Thyroid gland (tissue), 4 donors: ENCODE measurements at regions not wholly inside any gene's neighbourhood (a gene's known extent, or its start where the extent isn't known, plus 50 kb on each side); places are given as distances from the start of the nearest gene placed in this dataset.

Experiments used
- DNase-seq, 2 donors: peaks; one replicate each; pipeline ENCODE4 v3.0.0-alpha.2; 2019
- H3K27ac ChIP-seq, 3 donors: fragments of 200-600 bp; sonication (generic); 1 replicate in 2 of 3; 2 replicates in 1 of 3; pipeline ENCODE4 v1.5.1; 2016 to 2019; ENCODE audit warnings: mild to moderate bottlenecking in 1 of 3, moderate library complexity in 1 of 3
- H3K27me3 ChIP-seq: fragments of 200-600 bp; sonication (generic); one replicate; pipeline ENCODE4 v1.5.1; 2019
- H3K36me3 ChIP-seq, 2 donors: fragments of 200-600 bp; sonication (generic); one replicate each; pipeline ENCODE4 v1.5.1; 2016 to 2019
- H3K4me1 ChIP-seq, 2 donors: fragments of 200-600 bp; sonication (generic); one replicate each; pipeline ENCODE4 v1.5.1; 2017 to 2019
- H3K4me3 ChIP-seq, 3 donors: fragments of 200-600 bp; sonication (generic); replicated peaks in 1 of 3; 1 replicate in 2 of 3; 2 replicates in 1 of 3; pipeline ENCODE4 v1.5.1; 2016; ENCODE audit warnings: mild to moderate bottlenecking in 1 of 3
- H3K9me3 ChIP-seq: fragments of 200-600 bp; sonication (generic); one replicate; pipeline ENCODE4 v1.5.1; 2017
- POLR2A ChIP-seq, 2 donors: fragments of 450-650 bp; IDR thresholded peaks; one replicate each; pipeline ENCODE4 v1.6.1; 2017; ENCODE audit warnings: antibody characterized with exemption in 2 of 2, mild to moderate bottlenecking in 2 of 2, moderate library complexity in 1 of 2
- WGBS, 2 donors: methylation state at CpG; one replicate each; pipeline ENCODE4 v1.1.5; 2017; 5-methylcytosine and 5-hydroxymethylcytosine counted together
- intact Hi-C: fragments of 100-400 bp; cut with DNase I; formaldehyde crosslinking; loops from one replicate; pipeline ENCODE4 v1.15.1; 2023
- TF ChIP-seq, protein P1 (sequence below), 6 experiments: fragments of 200-600 bp in 3 of 6; fragments of 450-650 bp in 3 of 6; sonication (generic) in 3 of 6; IDR thresholded peaks; one replicate each; pipeline ENCODE4 v1.5.1; 2016 to 2019; ENCODE audit warnings: antibody characterized with exemption in 6 of 6, mild to moderate bottlenecking in 2 of 6, inconsistent platforms in 1 of 6, moderate library complexity in 1 of 6

GRCh38 chr1:233443040-233443760 is 115.7 kb downstream of the MAP3K21 start:
- intact Hi-C loops = loop anchor here (5.0 kb wide), 1 partner anchor 349 kb away; no protein-coding TSS in a partner anchor
- Histone ChIP-seq H3K9me3 (no peaks in the 10 kb centered on the region), H3K36me3 (no peaks in the 10 kb centered on the region), H3K27ac (no peak overlapping the region), H3K27me3 (no peaks in the 10 kb centered on the region), H3K4me3 (no peak overlapping the region), H3K4me1 (no peaks in the 10 kb centered on the region)
- WGBS, 2 donors = 50% methylated on average over 2 of the region's 2 CpGs
- no peak for DNase-seq
- TF ChIP-seq, protein P1, sequence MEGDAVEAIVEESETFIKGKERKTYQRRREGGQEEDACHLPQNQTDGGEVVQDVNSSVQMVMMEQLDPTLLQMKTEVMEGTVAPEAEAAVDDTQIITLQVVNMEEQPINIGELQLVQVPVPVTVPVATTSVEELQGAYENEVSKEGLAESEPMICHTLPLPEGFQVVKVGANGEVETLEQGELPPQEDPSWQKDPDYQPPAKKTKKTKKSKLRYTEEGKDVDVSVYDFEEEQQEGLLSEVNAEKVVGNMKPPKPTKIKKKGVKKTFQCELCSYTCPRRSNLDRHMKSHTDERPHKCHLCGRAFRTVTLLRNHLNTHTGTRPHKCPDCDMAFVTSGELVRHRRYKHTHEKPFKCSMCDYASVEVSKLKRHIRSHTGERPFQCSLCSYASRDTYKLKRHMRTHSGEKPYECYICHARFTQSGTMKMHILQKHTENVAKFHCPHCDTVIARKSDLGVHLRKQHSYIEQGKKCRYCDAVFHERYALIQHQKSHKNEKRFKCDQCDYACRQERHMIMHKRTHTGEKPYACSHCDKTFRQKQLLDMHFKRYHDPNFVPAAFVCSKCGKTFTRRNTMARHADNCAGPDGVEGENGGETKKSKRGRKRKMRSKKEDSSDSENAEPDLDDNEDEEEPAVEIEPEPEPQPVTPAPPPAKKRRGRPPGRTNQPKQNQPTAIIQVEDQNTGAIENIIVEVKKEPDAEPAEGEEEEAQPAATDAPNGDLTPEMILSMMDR (IDR thresholded peaks at IDR 0.05) = no peak
- no peak for TF ChIP-seq POLR2A (IDR thresholded peaks at IDR 0.05)

GRCh38 chr1:233444484-233444883 is 117.0 kb downstream of the MAP3K21 start:
- 87 to 92% methylated on average over 3 of the region's 3 CpGs for WGBS, 2 donors
- no peak for DNase-seq
- H3K4me3 ChIP-seq = no peak overlapping the region
- no peaks in the 10 kb centered on the region for H3K4me1 ChIP-seq
- intact Hi-C loops = loop anchor here (5.0 kb wide), 1 partner anchor 348 kb away; no protein-coding TSS in a partner anchor
- no peak overlapping the region for H3K27ac ChIP-seq
- no peaks in the 10 kb centered on the region for H3K9me3 ChIP-seq
- H3K27me3 ChIP-seq = no peaks in the 10 kb centered on the region
- H3K36me3 ChIP-seq = no peaks in the 10 kb centered on the region
- no peak for TF ChIP-seq POLR2A (IDR thresholded peaks at IDR 0.05)
- TF ChIP-seq, protein P1 (IDR thresholded peaks at IDR 0.05) = no peak

DNA sequence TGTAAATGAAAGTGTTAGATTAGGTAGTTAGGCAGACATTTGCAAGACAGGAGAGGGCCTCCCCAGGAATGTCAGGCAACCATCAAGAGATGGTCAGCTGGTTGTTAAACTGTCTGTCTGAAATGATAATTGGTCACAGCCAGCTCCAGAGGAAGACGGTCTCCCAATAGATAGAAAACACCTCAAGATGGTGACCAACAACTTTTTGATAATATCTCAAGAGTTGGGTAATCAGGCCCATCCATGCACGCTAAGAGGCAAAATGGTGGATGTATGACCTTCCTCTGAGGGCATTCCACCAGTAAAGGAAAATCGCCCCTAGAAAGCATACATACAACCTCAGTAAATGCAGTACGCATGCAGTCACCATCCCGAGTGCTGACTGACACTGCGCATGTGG is 118.2 kb downstream of the MAP3K21 start:
- Histone ChIP-seq H3K36me3 (no peaks in the 10 kb centered on the region), H3K4me1 (no peaks in the 10 kb centered on the region), H3K4me3 (no peak overlapping the region), H3K9me3 (no peaks in the 10 kb centered on the region), H3K27me3 (no peaks in the 10 kb centered on the region), H3K27ac (no peak overlapping the region)
- DNase-seq = no peak
- intact Hi-C loops = no loop called here
- TF ChIP-seq, protein P1 (IDR thresholded peaks at IDR 0.05) = no peak
- TF ChIP-seq POLR2A (IDR thresholded peaks at IDR 0.05) = no peak
- 92 to 96% methylated on average over 6 of the region's 6 CpGs for WGBS, 2 donors

DNA sequence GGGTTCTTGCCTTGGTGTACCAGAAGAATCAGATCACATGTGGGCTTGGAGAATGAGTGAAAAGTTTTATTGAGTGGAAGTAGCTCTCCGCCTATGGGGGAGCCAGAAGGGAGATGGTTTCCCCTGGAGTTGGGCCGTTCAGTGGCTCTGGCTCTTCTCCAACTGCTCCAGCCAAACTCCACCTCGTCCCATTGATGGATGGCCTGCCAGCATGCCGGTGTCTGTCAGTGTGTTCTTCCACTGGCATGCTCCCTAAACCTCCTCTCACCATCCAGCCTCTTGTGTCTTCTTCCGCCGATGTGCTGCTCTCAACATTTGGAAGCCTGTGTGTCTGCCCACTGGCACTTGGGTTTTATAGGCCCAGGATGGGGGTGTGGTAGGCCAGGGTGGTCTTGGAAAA is 119.4 kb downstream of the MAP3K21 start:
- DNase-seq = no peak
- H3K9me3 ChIP-seq = no peaks in the 10 kb centered on the region
- 82 to 83% methylated on average over 6 of the region's 6 CpGs for WGBS, 2 donors
- no peaks in the 10 kb centered on the region for H3K4me1 ChIP-seq
- intact Hi-C loops = no loop called here
- TF ChIP-seq, protein P1 (IDR thresholded peaks at IDR 0.05) = no peak
- TF ChIP-seq POLR2A (IDR thresholded peaks at IDR 0.05) = no peak
- H3K4me3 ChIP-seq = no peak overlapping the region
- no peaks in the 10 kb centered on the region for H3K36me3 ChIP-seq
- H3K27me3 ChIP-seq = no peaks in the 10 kb centered on the region
- no peak overlapping the region for H3K27ac ChIP-seq

DNA sequence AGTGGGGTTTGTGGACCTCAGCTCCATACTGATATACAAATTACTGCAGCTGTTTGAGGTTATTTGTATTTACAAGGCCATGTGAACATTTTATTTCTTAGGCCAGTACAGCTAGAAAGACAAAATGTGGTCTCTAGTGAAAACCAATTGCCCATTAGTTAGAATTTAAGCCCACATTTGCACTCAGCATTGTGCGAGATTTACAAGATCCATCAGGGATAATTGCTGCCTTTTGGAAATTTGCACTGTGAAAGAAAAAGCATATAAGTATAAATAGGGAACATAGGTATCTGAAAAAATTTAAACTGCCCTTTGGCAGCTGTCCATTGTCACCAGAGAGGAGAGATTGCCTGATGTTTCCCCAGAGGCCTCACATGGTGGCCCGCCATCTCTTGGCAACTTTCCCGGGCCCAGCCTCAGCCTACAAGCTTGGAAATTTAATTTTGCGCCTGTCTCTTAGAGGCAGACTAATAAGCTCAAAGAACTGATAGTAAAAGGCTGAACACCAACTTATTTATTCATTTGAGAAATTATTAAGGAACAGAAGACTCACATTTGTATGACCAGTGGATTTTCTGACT is 120.7 kb downstream of the MAP3K21 start:
- no peak for DNase-seq
- intact Hi-C loops = no loop called here
- no peaks in the 10 kb centered on the region for H3K27me3 ChIP-seq
- TF ChIP-seq, protein P1 (IDR thresholded peaks at IDR 0.05) = no peak
- TF ChIP-seq POLR2A (IDR thresholded peaks at IDR 0.05) = no peak
- no peak overlapping the region for H3K27ac ChIP-seq
- H3K36me3 ChIP-seq = no peaks in the 10 kb centered on the region
- WGBS, 2 donors = 72 to 78% methylated on average over 4 of the region's 4 CpGs
- H3K4me3 ChIP-seq = no peak overlapping the region
- no peaks in the 10 kb centered on the region for H3K4me1 ChIP-seq
- no peaks in the 10 kb centered on the region for H3K9me3 ChIP-seq
